Smooth muscle cell of the brain vasculature (primary cell): ENCODE measurements at regions not wholly inside any gene's neighbourhood (a gene's known extent, or its start where the extent isn't known, plus 50 kb on each side); places are given as distances from the start of the nearest gene placed in this dataset.

ENCODE experiments used
- DNase-seq: peaks from one replicate; pipeline ENCODE4 v3.0.0-alpha.2; 2012; ENCODE audit warnings: low read depth, low spot score

DNA sequence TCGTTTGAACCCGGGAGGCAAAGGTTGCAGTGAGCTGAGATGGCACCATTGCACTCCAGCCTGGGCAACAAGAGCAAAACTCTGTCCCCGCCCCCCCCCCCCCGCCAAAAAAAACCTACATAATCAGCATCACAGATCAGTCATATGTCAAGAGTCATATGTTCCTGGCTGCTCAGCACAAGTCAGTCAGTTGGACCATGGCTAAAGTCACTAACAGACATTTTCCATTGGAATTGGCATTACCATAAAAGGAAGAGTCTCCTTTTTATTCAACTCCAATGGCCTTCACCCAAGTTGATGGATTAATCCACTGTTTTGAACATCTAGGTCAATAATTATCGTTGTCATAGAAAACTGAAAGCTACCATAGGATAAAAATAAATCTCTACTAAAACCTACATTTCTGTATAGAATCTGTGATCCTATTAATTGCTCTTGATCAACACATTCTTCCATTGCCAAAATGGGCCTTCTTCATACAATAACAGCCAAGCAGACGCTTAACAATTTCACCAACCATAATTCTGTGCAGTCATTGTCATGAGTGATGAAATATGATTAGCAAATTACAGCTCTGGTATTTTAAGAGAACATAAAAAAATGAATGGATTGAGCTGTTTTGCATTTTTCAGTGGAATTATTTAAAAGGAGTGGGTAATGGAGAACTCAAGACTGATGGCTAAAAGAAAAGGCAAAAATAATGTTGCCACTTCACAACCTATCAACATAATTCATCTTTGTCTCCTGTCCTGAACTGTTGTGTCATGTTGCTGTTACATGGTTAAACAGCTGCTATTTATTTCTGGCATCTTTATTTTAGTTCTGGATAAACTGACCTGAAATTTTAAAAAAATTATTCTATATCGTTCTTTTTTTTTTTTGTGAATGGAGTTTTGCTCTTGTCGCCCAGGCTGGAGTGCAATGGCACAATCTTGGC is 555.5 kb upstream of the JARID2 start:
- no peak for DNase-seq

DNA sequence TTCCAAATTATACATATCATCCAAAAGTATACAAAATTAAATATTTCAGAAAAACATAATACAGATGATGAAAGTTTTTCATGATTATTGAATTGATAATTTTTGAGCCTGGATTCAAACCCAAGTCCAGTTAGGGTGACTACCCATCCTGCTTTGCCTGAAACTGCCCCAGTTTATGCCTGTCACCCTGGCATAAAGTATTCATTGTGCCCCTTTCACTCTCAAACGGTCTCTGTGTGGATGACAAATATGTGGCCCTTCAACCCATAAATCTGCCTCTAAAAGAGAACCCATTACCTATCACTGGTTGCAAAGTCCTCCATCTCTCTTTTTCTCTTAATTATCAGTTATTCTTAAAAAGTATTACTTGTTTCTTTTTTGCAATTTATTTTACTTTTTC is 553.7 kb upstream of the JARID2 start:
- DNase-seq: no peak

DNA sequence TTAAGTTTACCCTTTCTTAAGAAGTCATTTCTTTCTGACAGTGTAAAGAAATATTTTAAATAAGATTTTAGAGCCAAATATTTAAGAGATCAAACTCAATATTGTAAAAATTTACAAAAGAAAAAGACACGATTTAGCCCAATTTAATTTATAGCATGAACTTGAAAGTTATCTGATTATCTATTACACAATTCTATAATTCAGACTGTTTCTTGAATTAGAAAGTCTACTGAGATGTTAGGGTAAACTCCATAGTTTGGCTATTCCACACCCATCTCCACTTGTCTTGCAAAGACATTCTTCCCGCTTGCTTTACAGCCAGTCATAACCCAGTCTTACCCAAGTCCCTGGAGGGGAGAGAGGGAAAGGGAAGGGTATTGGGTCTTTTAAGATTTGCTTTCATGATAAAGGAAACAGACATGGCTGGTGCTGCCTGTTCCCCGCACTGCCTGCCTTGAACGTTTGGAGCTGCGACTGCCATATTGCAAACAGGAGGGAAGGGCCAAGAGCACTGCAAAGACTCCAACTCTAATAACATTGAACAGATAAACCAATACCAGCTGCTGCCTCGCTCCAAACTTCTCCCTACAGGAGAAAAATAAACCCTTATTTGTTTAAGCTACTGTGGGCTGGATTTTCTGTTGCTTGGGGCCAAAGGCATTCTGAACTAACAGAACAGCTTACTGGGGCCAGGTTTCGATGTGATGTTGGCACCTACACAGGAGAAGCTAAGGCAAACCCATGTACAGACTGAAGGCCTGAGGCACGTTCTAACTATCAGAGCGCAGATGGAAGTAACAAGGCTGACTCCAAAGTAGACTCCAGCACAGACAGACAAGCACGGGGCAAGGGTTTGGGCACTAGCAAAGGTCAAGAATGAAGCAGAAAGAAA is 552.3 kb upstream of the JARID2 start:
- no peak for DNase-seq

DNA sequence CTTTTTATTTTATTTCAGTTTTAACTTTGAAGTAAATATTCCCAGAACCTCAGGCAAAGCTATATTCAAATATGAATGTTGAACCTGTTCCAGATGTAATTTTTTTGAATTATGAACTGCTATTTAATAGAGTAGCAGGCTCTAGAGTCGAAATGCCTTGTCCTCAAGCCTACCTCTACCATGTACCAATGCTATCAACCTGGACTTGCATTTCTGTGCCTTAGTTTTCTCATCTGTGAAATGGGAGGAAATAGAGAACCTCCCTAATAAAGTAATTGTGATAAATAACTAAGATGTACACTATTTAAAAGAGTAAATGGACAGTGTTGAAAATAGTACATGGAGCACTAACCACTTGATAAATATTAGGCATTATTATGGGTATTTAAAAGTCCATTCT is 551.6 kb upstream of the JARID2 start:
- no peak for DNase-seq

DNA sequence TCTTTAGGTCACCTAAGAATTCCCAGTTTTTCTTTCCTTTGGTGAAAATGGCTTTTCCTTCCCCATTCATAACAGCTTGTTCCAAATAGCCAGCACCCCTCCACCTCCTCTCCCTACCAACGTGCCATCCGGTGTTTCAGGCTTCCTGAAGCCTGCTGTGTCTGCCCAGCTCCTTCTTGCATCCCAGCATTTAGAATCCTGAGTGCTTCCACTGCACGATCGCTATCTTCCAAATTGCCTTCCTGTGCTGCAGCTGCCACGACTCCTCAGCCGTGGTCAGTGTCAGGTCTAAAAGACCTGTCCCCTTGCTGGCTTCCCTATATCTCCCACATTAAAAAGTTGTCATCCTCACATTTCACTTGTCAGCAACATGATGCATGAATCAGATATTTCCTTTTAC is 550.3 kb upstream of the JARID2 start:
- DNase-seq: no peak

DNA sequence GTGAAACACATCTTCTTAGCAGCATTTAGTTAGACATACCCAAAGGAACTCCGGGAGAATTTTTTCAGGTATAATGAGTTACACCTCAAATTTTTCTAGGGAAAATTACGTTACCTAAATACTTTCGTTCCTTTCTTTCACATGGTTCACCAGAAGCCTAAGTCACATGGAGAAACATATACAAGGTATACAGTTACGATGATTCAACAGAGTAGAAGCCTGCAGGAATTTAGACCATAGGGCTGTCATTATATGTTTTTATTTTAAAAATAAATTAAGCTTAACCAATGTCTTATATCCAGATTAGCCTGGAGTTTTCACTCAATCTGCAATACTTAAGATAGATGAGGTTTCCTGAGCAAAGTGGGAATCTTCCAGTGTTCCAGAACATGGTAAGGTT is 549.5 kb upstream of the JARID2 start:
- no peak for DNase-seq

DNA sequence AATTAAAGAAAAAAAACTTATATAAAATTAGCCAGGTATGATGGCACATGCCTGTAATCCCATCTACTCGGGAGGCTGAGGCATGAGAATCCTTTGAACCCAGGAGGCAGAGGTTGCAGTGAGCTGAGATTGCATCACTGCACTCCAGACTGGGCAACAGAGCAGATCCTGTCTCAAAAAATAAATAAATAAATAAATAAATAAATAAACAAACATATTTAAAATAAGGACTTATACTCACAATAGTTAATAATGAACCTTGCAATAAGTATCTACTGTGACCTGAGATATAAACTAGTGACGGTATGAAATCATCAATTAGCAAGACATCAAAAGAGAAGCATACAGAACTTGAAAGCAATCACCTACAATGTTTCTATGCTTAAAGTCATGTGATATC is 548.4 kb upstream of the JARID2 start:
- DNase-seq: no peak

DNA sequence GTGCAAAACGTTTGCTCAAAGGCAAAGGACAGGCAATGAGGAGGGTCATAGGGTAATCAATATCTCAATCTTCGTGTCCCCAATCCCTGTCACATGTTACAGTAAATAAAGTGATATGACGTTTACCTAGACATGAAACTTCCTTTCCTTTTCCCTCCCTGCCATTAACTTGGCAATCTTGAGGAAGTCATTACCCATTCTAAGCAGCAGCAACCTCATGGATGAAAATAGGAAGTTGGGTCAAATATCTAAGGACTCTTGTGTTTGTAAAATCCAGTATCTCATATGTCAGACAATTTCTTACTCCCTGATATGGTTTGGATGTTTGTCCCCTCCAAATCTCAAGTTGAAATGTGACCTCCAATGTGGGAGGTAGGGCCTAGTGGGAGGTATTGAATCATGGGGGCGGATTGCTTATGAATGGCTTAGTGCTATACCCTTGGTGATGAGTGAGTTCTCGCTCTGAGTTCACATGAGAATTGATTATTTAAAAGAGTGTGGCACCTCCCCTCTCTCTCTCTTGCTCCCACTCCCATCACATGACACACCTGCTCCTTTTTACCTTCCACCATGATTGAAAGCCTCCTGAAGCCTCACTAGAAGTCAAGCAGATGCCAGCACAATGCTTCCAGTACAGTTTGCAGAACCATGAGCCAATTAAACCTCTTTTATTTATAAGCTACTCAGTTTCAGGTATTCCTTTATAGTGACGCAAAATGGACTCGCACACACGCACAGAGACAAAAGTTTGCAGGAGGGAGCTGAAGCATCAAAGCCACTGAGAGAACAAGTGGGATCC is 545.9 kb upstream of the JARID2 start:
- DNase-seq: no peak

DNA sequence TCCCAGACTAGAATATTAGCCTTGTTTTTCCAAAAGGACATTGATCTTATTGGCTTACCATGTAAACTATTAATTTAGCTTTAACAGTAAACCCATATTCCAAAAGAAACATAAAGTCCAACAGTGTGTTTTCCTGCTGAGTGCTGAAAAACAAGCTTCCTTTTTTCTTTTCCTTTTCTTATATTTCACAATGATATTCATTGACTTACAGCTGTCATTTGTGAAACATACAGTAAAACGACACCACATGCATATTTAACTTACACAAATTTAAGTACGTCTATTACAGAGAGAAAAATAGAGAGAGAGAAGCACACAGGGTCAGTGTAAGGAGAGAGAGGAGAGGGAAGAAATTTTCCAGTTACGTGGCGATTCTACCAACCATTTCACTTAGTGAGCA is 543.9 kb upstream of the JARID2 start:
- no peak for DNase-seq

DNA sequence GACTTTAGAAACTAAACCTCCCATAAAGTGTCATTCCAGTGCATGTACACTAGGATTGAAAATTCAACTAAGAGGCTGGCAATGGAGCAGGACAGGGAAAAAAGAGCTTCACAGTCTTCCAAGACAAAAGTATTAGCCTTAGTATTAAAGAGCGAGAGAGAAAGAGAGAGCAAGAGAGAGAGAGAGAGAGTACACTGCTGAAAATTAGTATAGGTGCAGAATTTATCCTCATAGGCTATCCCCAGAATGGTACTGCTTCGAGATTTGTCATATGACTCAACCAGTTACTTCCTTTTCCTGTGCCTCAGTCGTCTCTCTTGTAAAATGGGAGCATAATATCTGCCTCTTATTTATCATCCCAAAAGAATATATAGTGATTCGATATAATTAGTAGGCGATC is 543.2 kb upstream of the JARID2 start:
- DNase-seq: no peak

DNA sequence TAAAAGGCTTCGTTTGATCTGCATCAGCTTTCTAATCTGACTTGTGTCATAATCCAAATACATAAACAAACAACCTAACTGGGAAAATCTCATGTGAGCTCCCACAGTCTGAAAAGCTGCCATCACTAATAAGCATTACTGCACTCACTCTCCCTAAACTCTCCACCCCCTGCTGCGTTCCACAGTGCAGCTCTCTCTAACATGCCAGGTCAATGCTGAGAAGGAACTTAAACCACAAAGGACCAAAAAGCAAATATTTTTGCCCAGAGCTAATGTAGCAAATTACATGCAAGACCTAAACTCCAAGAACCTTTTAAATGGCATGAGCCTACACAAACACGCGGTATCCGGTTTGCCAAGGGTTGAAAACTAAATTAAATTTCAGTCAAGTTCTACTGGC is 542.3 kb upstream of the JARID2 start:
- peak; percentile 81 for DNase-seq

DNA sequence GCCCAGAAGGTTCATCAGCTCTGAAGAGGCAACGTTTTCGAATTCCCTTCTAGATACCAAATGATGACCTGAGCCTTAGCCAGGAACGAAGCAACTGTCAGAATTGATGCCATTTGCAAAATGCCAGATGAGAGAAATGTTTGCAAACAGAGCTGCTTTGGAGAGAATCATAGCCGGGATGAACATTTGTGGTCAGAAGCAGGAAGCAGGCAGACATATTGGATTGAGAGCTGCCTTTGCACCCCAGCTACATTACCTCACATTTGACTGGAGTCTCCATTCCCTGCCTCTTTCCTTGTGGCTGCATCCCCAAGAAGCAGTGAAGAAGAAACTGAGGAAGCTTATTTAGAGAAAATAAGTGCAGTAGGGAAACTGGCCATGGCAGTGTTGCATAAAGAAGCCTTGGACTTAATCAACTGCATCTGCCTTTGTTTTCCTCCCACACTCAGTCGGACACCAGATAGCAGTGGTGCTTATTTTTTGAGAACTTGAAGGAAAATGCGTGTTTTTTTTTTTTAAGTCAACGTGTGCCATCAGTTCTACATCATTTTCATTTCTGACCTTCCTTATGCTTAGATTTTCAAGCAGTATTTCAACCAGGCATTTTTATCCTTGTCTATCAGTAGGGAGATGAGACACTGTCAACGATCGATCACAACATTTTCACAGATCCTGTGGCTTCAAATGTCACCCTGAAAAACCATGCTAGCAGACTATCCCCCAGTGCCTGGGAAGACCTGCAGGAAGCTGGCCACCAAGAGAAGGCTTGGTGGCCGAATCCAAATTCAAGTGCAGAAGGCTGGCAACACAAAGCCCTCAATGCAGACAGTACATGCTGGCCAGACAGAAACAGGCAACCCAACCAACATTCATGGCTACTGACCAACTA is 541.2 kb upstream of the JARID2 start:
- no peak for DNase-seq

DNA sequence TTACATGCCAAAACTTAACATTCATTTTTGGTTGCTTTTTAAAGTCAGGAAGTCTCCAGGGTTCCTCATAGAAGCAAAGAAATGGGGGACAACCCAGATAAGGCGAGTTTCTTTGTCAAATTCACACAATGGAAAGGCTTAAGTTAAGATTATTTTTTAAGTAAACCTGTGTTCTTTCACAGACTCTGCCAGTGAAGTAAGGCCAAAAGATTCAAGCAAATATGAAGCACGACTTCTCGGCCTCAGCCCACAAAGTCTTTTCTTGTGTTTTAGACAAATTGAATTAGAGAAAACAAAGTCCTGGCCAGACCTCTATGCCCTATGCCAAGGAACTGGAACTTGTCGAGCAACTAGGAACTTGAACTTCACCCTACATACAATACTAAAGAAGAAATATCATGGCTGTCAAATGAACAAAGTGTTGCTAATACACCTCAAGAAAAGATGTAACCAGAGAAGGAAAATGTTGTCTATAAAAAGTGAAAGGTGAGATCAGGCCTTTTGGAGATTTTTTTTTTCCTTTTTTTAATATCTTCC is 540.0 kb upstream of the JARID2 start:
- no peak for DNase-seq

DNA sequence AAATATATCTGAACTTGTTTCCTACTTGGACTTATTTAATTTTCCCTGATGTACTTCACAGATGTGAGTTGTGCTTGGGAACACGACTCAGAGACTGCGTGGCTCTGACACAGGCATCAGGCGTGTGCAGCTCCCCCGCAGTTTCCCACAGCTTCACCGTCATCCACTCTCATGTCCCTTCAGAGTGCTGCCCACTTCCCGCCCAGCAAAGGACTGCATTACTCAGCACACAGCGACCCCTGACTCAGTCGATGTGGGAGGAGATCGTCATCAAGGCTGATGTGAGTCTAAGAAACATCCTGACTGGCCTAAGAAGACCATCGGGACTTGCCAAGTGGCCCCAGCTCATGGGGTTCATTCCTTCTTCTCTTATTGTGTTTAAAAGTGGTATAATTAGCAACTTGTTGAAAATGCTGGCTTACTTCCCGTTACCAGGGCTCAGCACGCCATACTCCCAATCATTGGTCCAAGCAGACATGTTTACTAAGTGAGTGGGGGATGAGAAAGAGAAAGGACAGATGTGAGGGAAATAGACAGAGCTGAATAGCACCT is 539.4 kb upstream of the JARID2 start:
- DNase-seq: peak; percentile 77

DNA sequence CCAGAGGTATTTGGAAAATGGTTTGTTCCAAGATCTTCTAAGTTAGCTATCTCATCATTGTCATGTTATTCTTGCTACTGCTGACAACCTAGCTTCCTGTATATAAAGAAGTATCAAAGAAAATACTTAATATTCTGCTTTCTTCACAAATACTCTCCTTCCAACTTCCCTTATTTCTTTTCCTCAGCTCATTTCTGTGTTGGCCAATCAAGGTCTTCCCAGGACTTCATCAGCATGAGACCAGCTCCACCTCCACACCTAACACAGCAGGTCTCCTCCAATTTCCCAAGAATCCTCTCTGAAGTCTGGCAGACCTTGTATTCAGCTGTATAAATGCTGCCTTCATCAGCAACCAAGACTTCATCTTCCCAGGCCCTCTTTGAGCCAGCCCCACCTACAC is 538.6 kb upstream of the JARID2 start:
- no peak for DNase-seq

DNA sequence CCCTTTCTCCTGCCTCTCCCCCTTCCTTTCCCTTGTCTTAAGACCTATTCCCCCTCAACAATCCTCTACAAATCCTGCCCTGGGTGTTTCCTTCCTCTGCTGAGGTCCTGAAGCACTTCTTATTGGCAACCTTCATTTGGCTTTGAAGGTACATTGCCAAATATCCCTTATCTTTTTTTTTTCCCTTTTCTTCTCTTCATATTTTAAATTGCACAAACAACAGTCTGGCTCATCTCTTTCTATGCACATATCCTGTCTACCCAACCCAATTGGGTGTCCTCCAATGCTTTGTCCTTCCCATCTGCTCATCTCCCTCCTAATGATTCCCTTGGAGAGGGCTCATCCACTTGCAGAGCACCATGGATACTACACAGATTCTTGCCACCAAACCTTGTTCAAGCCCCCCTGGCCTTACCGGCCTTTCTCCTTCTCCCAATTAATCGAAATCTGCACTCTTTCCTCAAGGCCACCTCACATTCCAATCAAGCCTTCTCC is 537.9 kb upstream of the JARID2 start:
- DNase-seq: no peak

DNA sequence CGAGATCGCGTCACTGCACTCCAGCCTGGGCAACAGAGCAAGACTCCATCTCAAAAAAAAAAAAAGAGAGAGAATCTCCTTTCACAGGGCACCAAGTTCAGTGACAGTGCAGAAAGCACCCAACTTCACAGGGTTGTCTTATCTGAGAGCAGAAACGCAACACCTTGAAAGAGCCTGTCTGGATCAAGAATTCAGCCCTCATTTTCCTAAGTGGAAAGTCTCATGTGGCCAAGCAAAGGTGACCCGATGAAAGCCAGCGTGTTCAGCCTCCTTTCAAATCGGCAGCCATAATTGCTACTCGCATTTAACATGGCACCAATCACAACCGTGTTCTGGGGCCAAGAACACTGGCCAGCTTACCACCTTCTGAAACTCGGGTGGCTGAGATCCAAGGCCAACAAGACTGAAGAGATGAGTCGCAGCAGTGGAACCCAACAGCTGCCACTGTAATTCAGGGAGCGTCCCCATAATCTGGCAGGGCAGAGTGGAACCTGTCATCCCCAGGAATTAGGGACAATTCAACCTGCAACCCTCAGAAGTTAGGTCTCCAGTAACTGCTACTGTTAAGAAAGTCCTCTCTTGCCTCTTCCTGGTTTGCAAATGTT is 536.7 kb upstream of the JARID2 start:
- DNase-seq: no peak

DNA sequence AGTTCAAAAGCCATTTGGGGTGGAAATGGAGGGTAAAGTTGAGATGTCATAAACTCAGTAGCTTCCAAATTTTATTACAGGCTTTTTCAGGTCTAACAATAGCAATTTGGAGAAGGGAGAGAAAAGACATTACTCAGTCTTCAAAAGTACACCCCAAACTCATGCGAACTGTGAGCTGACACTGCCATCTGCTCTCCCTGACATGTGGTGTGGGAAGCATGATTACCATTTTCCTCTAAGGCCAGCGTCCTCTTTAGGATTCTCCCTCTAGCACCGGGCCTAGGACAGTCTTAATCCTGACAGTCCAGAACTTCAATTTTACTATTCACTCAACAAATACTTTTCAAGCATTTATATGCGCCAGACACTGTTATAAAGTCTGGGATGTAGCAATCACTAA is 536.0 kb upstream of the JARID2 start:
- DNase-seq: no peak

DNA sequence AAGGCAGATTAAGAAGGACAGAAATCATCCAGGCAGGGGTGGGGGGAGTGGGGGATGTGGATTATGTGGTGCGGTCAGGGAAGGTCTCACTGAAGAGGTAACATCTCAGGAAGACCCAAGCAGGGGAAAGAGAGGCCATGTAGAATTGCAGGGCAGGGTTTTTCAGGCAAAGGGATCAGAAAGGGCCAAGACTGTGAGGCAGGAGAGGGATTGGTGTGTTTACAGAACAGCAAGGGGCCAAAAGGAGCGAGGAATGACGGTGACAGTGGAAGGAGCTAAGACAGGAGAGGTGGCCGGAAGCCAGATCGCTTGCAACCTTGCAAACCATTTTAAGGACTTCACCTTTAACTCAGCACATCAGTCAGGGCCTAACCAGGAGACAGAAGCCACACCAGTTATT is 535.4 kb upstream of the JARID2 start:
- no peak for DNase-seq
